LHCN-M2 (cell line): ENCODE measurements at regions not wholly inside any gene's neighbourhood (a gene's known extent, or its start where the extent isn't known, plus 50 kb on each side); places are given as distances from the start of the nearest gene placed in this dataset.
"Not testable (repeated sequence)": the region's sequence is repeated elsewhere in the genome, so short reads cannot be mapped to it uniquely, and the experiment has no call there.

ENCODE experiments used
- DNase-seq: peaks from one replicate; pipeline ENCODE4 v3.0.0-alpha.2; 2012; ENCODE audit warnings: low read depth

DNA sequence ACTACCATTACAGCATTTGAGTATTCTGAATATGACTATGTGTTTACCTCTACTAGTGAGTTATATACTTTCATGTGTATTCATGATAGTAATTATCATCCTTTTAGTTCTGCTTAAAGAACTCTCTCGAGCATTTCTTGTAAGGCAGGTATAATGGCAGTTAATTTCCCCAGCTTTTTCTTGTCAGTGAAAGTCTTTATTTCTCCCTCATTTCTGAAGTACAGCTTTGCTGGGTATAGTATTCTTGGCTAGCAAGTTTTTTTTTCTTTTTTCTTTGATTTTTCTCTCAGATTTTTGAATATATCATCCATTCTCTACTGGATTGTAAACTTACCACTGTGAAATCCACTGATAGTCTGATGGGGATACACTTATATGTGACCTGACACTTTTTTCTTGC is 165.9 kb upstream of the ARHGAP5 start:
- no peak for DNase-seq

DNA sequence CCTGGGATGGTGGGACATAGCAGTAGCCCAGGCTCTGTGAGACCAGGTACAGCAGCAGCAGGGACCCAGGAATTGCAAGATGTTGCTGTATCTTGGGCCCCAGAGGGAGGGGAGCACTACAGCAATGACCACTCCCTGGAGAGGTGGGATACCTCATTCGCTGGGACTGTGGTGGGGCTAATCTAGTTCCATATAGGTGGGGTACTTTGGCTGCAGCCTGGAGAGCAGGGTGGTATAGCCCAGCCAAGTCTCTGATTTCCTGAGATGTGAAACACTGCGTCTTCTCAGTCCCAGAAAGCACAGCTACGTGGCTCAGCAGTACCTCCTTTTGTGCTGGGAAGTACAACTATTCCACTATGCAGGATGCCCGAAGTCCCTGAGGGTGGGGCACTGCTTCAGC is 163.7 kb upstream of the ARHGAP5 start:
- DNase-seq: no peak

DNA sequence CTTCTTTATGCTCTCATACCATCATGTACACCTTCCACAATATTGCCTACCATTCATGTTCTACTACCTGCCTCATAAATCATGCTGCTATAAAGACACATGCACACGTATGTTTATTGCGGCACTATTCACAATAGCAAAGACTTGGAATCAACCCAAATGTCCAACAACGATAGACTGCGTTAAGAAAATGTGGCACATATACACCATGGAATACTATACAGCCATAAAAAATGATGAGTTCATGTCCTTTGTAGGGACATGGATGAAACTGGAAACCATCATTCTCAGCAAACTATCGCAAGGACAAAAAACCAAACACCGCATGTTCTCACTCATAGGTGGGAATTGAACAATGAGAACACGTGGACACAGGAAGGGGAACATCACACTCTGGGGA is 158.8 kb upstream of the ARHGAP5 start:
- DNase-seq: not testable (repeated sequence)

DNA sequence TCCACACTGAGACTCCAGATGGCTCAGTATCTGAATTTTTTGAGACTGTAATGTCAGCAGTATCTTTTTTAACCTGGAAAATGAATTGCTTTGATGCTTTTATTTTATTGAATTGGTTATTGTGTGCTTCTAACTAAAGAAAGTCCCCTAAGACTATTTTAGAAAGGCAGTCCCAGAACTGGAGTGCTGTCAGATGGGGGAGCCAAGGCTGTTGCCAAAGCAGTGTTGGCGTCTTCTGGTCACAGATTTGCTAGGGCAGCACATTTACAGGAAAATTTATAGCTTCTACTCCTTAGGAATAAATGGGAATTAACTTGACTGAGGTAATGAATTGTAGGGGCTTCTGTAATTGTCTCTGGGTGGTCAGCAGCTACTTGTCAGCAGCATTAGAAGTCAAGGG is 157.1 kb upstream of the ARHGAP5 start:
- DNase-seq: no peak

DNA sequence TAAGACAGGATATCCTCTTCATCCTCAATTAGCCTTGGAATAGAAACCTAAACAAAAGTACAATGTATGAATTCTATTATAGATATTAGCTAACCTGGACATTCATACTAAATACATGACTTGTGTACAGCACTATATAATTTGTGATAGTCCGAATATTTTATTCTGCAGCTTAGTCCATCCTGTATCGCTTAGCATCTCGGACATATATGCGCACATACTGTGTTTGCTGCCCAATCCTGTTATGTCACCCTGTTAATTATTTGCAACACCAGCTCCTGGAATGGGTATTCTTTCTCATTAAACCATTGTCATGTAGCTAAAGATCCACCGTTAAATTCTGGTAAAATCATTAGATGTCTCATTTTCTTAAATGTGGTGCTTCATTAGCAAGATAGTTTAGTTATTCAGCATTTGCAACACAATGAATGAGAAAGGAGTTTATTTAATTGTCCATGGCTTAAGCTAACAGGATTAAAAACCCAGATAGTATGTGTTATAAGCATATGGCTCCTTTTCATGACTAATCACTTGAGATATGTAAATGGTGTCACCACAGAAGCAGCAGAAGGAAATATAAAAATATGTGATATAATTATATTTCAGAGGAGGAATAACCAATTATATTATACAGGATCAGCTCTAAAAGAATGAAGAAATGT is 156.0 kb upstream of the ARHGAP5 start:
- DNase-seq: no peak

DNA sequence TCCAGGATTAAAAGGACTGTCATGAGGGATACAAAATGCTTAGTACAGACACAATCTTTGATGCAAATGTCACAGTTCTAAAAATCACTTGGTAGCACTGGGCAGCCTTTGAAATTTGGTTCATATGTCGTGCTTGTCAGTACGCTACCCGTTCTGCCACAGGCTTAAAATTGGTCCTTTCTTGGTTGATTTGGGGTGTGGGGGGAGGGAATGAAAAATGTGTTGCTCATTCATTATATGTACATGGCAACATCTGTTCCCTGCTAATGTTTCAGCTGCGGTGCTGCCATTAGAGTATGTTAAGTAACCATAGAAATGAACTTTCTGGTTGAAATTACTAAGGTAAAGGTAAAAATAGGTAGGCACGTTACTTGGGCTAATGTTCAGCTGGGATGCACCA is 155.4 kb upstream of the ARHGAP5 start:
- DNase-seq: peak; percentile 31

DNA sequence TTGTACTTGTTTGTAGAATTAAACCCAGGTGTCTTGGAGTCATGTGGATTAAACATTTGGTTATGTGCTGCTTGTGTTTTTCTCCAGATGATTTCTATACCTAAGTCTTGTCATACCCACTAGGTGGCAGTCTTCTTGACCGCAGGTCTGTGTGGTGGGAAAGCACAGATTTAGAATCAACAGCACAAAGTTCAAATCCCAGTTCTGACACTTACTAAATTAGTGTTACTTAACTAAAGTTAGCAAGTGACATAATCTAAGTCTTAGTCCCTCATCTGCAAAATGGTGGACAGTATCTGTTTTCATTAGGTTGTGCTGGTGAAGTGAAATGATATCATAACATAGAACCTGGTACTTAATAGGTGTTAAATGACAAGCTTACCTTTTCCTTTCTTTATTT is 151.0 kb upstream of the ARHGAP5 start:
- peak; percentile 46 for DNase-seq

DNA sequence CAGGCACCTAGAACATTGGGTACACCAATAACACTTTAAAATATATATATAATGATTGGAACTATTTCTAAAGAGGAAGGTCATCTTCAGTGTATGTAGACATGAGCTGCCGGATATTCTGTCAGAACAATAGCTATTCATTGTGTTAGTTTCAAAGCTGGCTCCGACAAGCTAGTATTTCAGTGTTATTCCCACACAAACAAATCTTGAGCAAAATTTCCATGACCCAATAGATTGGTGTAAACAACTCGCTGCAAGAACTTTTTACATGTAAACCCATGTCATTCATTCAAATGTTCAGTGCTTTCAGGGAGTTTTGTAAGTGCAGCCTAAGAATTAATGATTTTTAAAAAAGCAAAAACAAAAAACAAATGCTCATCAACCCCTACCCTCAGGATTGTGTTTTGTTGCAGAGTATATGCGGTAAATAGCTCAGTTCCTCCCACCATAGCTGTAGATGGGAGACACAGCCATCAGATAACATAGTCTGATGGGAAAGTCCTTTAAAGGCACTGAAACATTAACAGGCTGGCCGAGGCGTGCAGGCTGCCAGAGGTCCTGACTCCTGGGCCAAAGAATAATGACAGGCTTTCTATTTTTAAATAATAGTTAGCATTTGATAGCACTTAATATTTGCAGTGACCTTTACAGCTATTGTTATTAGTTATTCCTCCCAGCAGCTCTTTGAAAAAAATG is 150.3 kb upstream of the ARHGAP5 start:
- DNase-seq: no peak

DNA sequence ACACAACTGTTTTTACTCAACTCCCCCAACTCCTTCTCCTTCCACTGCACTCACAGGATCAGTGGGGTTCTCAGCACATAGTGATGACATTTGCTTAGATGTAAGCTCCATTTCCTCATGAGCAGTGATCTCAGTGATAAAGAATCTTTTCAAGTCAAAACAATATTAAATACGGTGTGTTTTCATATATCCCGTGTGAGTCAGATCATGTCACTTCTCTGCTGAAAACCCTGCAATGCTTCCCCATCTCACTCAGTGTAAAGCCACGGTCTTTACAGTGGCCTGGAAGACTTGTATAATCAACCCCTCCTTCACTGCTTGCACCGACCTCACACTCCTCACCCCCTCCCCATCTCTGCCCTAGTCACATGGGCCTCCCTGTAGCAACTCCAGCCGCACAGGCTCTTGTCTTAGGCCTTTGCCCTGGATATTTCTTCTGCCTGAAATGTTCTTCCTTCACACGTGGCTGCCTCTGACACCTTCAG is 149.7 kb upstream of the ARHGAP5 start:
- DNase-seq: peak; percentile 88

DNA sequence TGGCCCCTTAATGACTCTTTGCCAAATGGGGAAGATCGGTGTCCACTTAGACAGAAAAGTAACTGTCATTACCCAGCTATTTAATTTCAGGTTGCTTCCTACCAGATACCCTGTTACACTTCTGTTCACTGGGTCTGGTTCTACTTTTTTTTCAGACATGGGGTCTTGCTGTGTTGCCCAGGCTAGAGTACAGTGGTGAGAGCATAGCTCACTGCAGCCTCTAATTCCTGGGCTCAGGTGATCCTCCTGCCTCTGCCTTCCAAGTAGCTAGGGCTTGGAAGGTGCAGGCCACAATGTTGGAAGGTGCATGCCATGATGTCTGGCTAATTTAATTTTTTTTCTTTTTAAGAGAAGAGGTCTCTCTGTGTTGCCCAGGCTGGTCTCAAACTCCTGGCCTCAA is 147.0 kb upstream of the ARHGAP5 start:
- DNase-seq: no peak

DNA sequence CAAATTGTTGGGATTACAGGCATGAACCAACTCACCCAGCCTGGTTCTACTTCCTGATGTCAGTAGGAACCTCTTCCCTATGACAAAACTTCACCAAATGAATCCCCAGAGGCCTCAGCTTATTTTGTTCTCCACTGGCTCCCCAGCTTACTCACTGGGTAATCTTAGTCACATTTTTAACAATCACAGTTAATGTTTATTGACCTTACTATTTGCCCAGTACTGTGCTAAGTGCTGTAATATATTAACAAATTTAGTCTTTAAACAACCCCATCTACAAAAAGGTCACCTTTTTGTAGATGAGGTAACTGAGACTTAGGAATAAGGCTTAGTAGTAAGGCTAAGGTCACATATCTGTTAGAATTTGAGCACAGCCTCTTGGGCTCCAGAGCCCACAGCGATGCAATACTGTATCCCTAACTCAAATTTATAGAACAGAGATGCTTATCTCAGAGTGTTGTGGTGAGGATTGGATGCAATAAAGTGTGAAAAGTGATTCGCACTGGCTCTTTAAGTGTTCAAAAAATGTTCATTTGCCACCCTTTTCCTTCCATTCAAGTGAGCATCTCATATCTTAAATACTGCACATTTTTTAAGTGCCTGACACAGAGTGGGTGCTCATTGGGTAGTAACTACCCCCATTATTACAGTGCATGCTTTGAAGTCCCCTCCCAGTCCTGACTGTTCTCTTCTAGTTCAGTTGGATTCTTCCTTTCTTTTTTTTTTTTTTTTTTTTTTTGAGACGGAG is 146.4 kb upstream of the ARHGAP5 start:
- DNase-seq: peak; percentile 70

DNA sequence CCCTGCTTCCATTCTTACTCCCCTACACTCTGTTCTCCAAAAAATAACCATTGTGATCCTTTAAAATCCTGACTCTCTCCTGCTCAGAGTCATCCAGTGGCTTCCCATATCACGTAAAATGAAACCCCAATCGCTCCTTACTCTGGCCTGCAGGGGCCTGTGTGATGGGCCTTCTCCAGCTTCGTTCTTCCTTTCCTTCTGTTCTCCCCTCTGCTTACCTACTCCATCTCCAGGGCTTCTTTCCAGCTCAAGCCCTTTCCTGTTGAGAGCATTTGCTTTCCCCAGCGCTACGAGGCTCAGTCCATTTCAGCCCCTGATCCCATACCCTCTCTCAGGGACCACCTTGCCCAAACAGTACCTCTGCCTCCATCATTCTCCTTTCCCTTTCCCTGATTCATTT is 144.4 kb upstream of the ARHGAP5 start:
- no peak for DNase-seq

DNA sequence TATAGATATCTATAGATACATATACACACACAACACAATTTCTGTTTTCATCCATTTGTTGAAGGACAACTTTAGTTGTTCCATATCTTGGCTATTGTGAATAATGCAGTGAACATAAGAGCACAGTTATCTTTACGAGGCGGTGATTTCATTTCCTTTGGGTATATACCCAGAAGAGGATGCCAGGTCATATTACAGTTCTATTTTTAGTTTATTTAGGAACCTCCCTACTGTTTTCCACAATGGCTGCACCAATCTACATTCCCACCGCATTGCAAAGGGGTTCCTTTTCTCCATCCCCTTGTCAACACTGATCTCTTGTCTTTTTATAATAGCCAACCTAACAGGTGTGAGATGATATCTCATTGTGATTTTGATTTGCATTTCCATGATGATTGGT is 143.4 kb upstream of the ARHGAP5 start:
- DNase-seq: peak; percentile 26

DNA sequence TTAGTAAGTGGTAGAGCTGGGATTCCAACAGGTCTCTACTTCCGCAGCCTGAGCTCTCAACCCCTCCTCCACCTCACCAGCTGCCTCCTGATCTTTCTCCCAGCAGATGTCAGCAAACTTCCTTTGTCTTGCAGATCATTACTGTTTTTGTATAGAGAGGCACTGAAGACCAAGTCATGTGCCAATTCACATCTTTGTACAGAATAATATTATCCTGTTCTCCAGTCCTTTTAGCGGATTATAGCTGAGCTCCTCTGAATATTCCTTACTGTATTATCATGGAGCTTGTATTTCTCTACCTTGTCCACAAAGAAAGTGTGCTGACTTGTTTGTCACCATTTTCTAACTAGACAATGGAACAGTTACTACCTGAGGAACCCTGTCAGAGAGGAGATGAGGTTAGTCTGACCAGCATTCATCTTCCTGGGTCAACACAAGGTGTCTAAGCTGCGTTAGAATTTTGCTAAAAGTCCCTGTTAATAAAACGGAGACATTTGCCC is 142.3 kb upstream of the ARHGAP5 start:
- peak; percentile 66 for DNase-seq

DNA sequence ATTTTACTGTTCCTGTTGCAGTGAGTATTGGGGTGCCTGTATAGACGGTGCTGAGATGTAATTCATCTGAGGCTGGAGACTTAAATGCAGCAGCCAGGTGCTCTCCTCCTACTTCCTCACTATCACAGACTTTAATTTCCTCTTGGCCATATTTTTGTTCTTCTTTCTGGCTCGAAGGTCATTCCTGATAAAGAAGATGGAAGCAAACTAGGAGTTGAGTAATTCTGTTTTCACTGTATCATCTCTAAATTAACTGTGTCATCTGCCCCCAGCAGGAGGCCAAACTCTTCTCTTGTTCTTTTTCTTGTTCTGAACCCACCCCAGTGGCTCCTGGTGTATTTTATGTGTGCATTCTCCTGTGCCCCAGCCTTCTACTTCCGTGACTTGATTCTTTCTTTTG is 141.7 kb upstream of the ARHGAP5 start:
- DNase-seq: no peak

DNA sequence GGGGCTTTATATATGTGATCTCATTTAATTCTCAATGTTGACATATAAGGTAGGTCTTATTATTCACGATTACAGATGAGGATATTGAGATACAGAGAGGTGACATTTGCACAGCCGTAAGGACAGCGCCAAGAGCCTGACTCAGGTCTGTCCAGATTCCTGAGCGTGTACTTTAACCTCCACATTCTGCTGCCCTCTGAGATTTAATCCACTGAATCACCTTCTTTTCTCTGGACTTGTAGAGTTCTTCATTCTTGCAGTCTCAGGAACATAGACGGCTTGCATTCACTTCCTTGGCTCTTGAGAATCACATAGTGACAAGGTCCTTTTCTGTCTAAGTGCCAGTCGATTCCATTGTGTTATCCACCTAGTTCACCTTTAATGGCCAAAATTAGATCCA is 141.0 kb upstream of the ARHGAP5 start:
- no peak for DNase-seq

DNA sequence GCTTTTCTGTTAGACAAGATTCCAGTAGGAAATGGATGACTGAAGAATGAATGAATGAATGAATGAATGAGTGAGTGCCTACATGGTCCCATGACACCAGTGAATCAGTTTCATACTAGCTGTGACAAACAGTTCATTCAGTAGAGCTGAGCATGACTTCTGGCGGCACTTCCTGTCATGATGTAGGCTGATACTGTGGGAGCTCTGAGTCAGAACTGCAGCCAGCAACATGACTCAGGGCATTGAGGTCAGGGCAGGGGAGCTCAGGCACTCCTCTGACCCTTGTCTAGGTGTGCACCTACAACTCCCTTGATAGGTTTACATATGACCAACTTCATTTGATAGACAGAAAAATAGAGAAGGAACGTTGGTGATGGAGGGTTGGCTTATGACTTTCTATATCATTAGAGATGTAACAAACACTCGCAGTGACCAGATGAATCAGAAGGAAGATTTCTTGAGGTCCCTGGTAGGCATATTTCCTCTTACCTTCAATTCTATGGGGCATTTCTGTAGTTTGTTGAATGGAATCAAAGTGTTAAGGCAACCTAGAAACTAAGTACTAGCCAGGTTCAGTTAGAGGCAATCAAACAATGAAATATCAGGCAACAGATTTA is 139.3 kb upstream of the ARHGAP5 start:
- peak; percentile 93 for DNase-seq

DNA sequence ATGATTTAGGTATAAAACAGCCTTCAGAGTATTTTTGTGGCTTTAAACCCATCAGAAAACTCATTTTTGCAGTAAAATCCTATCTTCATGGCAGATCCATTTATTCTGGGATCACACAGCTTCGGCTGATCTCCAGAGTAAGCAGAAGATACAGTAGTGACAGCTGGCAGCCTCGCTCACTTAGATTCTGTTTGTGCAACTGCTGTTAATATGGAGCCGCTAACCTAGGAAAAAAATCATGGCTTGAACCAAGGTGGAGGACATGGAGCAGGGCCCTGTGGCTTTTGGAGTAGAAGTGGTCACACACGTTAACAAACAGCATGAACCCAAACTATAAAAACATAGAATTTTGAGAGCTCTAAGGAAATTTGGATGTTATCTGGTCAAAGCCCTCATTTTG is 137.2 kb upstream of the ARHGAP5 start:
- DNase-seq: no peak

DNA sequence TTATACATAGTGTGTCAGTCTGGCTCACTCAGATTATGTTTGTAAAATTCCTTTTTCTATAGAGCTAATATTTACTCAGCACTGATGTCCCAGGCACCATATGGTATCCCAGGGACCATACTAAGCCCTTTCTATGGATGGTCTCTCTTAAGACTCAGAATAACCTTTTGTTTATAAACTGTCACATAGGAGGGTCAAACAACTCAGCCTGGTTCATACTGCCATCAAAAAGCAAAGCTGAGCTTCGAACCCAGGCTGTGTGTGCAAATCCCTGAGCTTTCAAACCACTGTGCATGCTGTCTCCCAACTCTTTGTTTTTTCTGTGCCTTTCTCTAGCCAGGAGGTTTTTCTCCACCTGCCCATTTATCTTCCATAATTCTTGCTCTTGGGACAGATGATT is 135.6 kb upstream of the ARHGAP5 start:
- DNase-seq: no peak

DNA sequence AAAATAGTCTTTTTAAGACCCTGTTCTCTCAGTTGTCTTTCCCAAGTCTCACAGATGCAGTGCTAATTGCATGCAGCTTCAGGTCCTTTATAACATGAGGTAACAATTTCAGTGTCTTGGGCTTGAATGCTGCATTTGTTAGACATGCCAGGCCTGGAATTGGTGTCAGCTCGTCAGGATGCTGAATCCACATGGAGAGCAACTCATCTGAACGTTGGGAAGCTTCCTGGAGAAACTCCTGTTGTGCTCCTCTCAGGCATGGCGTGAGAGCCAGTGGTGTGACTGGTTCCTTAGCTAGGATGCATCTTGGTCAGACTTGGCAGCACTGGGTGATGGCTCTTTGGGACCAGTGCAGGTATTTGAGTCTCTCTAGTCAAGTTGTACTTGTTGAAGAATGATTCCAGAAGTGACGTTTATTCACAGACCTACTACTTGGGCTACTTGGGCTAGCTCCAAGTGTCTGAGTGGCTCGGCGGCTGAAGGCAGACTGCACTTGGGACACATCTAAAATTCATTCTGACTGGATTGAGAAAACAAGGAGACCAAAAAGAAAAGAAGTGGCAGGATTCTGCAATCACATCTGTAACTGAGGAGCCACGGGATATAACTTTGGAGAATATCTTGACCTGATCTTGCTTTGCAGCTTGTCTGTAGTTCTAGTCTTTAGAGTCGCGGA is 134.8 kb upstream of the ARHGAP5 start:
- DNase-seq: no peak

DNA sequence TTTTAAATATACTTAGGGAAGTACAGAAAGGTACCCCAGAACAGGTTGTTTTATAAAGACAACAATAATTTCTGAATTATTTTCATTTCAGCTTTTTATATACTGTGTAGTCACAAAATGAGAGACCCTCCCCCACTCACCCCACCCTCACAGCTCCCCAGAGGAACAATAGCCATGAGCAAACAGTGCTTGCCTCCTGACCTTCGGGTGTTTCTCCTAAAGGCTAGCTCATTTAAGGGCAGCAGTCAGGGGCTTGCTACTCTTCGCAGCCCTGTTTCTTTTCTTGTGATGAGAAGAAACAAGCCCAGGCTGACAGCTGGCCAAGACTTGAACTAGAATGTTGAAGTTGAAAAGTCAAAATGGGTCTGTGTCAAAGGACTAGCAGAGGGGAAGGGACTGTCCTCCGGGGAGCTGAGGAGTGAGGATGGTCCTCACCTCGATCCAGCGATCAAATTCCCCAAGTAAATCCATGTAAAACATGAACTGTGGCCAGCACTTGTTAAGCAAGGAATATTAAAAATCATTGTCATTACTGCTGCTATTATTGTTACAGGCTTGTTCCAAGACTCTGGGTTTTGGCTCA is 133.8 kb upstream of the ARHGAP5 start:
- DNase-seq: no peak
